Ovary (tissue), 3 donors: ENCODE measurements at regions not wholly inside any gene's neighbourhood (a gene's known extent, or its start where the extent isn't known, plus 50 kb on each side); places are given as distances from the start of the nearest gene placed in this dataset.

Source experiments
- POLR2A ChIP-seq: fragments of 450-650 bp; IDR thresholded peaks from one replicate; pipeline ENCODE4 v1.6.1; 2017; ENCODE audit warnings: antibody characterized with exemption, mild to moderate bottlenecking, moderate library complexity
- TF ChIP-seq, protein P1 (sequence below), 3 donors: fragments of 450-650 bp in 2 of 3; fragments of 200-600 bp in 1 of 3; IDR thresholded peaks; one replicate each; pipeline versions ENCODE4 v1.5.1 to v1.8.0; 2016 to 2022; ENCODE audit warnings: antibody characterized with exemption in 3 of 3, mild to moderate bottlenecking in 1 of 3
- donor health status: DM: no; HTN: no; CAD: no.

GRCh38 chr5:18792145-18792544 is 1157.9 kb downstream of the TAF11L14 start:
- TF ChIP-seq, protein P1, sequence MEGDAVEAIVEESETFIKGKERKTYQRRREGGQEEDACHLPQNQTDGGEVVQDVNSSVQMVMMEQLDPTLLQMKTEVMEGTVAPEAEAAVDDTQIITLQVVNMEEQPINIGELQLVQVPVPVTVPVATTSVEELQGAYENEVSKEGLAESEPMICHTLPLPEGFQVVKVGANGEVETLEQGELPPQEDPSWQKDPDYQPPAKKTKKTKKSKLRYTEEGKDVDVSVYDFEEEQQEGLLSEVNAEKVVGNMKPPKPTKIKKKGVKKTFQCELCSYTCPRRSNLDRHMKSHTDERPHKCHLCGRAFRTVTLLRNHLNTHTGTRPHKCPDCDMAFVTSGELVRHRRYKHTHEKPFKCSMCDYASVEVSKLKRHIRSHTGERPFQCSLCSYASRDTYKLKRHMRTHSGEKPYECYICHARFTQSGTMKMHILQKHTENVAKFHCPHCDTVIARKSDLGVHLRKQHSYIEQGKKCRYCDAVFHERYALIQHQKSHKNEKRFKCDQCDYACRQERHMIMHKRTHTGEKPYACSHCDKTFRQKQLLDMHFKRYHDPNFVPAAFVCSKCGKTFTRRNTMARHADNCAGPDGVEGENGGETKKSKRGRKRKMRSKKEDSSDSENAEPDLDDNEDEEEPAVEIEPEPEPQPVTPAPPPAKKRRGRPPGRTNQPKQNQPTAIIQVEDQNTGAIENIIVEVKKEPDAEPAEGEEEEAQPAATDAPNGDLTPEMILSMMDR (IDR thresholded peaks at IDR 0.05), result no peak
- TF ChIP-seq POLR2A, result no peak
